Endothelial cell of umbilical vein (primary cell): ENCODE measurements at regions not wholly inside any gene's neighbourhood (a gene's known extent, or its start where the extent isn't known, plus 50 kb on each side); places are given as distances from the start of the nearest gene placed in this dataset.

Experiments used
- POLR2A ChIP-seq: IDR thresholded peaks from 2 replicates; pipeline ENCODE4 v1.6.1; 2012; ENCODE audit warnings: low read depth, mild to moderate bottlenecking, control low read depth, low read length
- POLR2AphosphoS5 ChIP-seq: IDR thresholded peaks from 2 replicates; pipeline ENCODE4 v1.6.1; 2012; ENCODE audit warnings: low read depth, mild to moderate bottlenecking, control low read depth, low read length, moderate library complexity; ENCODE audit not compliant: insufficient read depth

- TF ChIP-seq POLR2AphosphoS5: no peak
- TF ChIP-seq POLR2A: no peak
Measured at GRCh38 chr16:73921295-73921694, 375.3 kb upstream of the PSMD7 start.
